Glutamatergic neuron (in vitro differentiated cells): ENCODE measurements at regions not wholly inside any gene's neighbourhood (a gene's known extent, or its start where the extent isn't known, plus 50 kb on each side); places are given as distances from the start of the nearest gene placed in this dataset.

ENCODE experiments used
- DNase-seq: peaks from one replicate; pipeline ENCODE4 v3.0.0; 2022
- H3K27ac Mint-ChIP-seq: one replicate; pipeline ENCODE4 v1.8.0; 2020; ENCODE audit warnings: mild to moderate bottlenecking, mixed read lengths, inconsistent platforms; ENCODE audit not compliant: unreplicated experiment
- H3K27me3 Mint-ChIP-seq: one replicate; pipeline ENCODE4 v1.8.0; 2020; ENCODE audit warnings: mild to moderate bottlenecking, moderate library complexity, mixed read lengths, inconsistent platforms; ENCODE audit not compliant: unreplicated experiment
- H3K36me3 Mint-ChIP-seq: one replicate; pipeline ENCODE4 v1.8.0; 2020; ENCODE audit warnings: mild to moderate bottlenecking, mixed read lengths, inconsistent platforms; ENCODE audit not compliant: unreplicated experiment
- H3K4me1 Mint-ChIP-seq: one replicate; pipeline ENCODE4 v1.8.0; 2020; ENCODE audit warnings: mild to moderate bottlenecking, low read depth, mixed read lengths, inconsistent platforms; ENCODE audit not compliant: unreplicated experiment
- H3K4me3 Mint-ChIP-seq: one replicate; pipeline ENCODE4 v1.8.0; 2020; ENCODE audit warnings: mild to moderate bottlenecking, mixed read lengths, inconsistent platforms; ENCODE audit not compliant: unreplicated experiment
- H3K9me3 Mint-ChIP-seq: one replicate; pipeline ENCODE4 v1.8.0; 2020; ENCODE audit warnings: mild to moderate bottlenecking, moderate library complexity, mixed read lengths, inconsistent platforms; ENCODE audit not compliant: unreplicated experiment
- CTCF ChIP-seq: fragments of 200-600 bp; sonication (generic); IDR thresholded peaks from one replicate; pipeline ENCODE4 v1.5.0; 2021; ENCODE audit not compliant: partially characterized antibody, unreplicated experiment

GRCh38 chr6:157763904-157764177 is 59.2 kb upstream of the SNX9 start:
- Mint-ChIP-seq H3K27ac (no peak overlapping the region), H3K36me3 (no peaks in the 10 kb centered on the region), H3K4me3 (no peak overlapping the region), H3K4me1 (peaks cover 13% of the 10 kb centered on the region), H3K9me3 (peaks cover 4% of the 10 kb centered on the region), H3K27me3 (no peaks in the 10 kb centered on the region)
- no peak for TF ChIP-seq CTCF
- no peak for DNase-seq

- no peak overlapping the region for H3K4me3 Mint-ChIP-seq
- H3K27ac Mint-ChIP-seq = no peak overlapping the region
- no peaks in the 10 kb centered on the region for H3K36me3 Mint-ChIP-seq
- no peaks in the 10 kb centered on the region for H3K27me3 Mint-ChIP-seq
- DNase-seq = no peak
- TF ChIP-seq CTCF = no peak
- peaks cover 17% of the 10 kb centered on the region for H3K4me1 Mint-ChIP-seq
- peaks cover 4% of the 10 kb centered on the region for H3K9me3 Mint-ChIP-seq
Observed at GRCh38 chr6:157764178-157765068, 58.6 kb upstream of the SNX9 start.

GRCh38 chr6:157766901-157767774 is 55.9 kb upstream of the SNX9 start:
- no peak overlapping the region for H3K4me3 Mint-ChIP-seq
- H3K9me3 Mint-ChIP-seq = peaks cover 4% of the 10 kb centered on the region
- no peak for DNase-seq
- no peaks in the 10 kb centered on the region for H3K27me3 Mint-ChIP-seq
- TF ChIP-seq CTCF = no peak
- no peaks in the 10 kb centered on the region for H3K36me3 Mint-ChIP-seq
- peaks cover 16% of the 10 kb centered on the region for H3K4me1 Mint-ChIP-seq
- H3K27ac Mint-ChIP-seq = no peak overlapping the region

GRCh38 chr6:157767775-157768156 is 55.3 kb upstream of the SNX9 start:
- Mint-ChIP-seq H3K4me3 (no peak overlapping the region), H3K4me1 (peaks cover 15% of the 10 kb centered on the region)
- TF ChIP-seq CTCF = no peak

GRCh38 chr6:157768304-157768703 is 54.7 kb upstream of the SNX9 start:
- Mint-ChIP-seq H3K36me3 (peaks cover 8% of the 10 kb centered on the region), H3K4me1 (peaks cover 13% of the 10 kb centered on the region), H3K4me3 (no peak overlapping the region), H3K9me3 (peaks cover 9% of the 10 kb centered on the region), H3K27me3 (peaks cover 2% of the 10 kb centered on the region), H3K27ac (no peak overlapping the region)
- TF ChIP-seq CTCF = no peak
- no peak for DNase-seq

More at GRCh38 chr6:157767775-157768156, 55.3 kb upstream of the SNX9 start:
- no peak overlapping the region for H3K27ac Mint-ChIP-seq
- no peak for DNase-seq
- peaks cover 5% of the 10 kb centered on the region for H3K36me3 Mint-ChIP-seq
- peaks cover 9% of the 10 kb centered on the region for H3K9me3 Mint-ChIP-seq
- no peaks in the 10 kb centered on the region for H3K27me3 Mint-ChIP-seq
